Stomach (tissue), 4 donors: ENCODE measurements at regions not wholly inside any gene's neighbourhood (a gene's known extent, or its start where the extent isn't known, plus 50 kb on each side); places are given as distances from the start of the nearest gene placed in this dataset.

ENCODE experiments used
- CTCF ChIP-seq, 7 experiments: fragments of 450-650 bp in 4 of 7; fragments of 200-600 bp in 3 of 7; sonication (generic) in 3 of 7; IDR thresholded peaks; one replicate each; pipeline ENCODE4 v1.5.1; 2016 to 2019; ENCODE audit warnings: antibody characterized with exemption in 7 of 7, control low read depth in 2 of 7, mild to moderate bottlenecking in 1 of 7
- EP300 ChIP-seq: sonication (generic); formaldehyde crosslinking; IDR thresholded peaks from one replicate; pipeline ENCODE4 v1.6.1; 2017; ENCODE audit warnings: antibody characterized with exemption
- POLR2A ChIP-seq, 4 donors: fragments of 450-650 bp; IDR thresholded peaks; one replicate each; pipeline ENCODE4 v1.6.1; 2016; ENCODE audit warnings: antibody characterized with exemption in 4 of 4, control low read depth in 2 of 4, mild to moderate bottlenecking in 1 of 4, moderate library complexity in 1 of 4
- POLR2AphosphoS5 ChIP-seq, 3 donors: sonication (generic); formaldehyde crosslinking; IDR thresholded peaks; one replicate each; pipeline ENCODE4 v1.6.1; 2016; ENCODE audit warnings: antibody characterized with exemption in 3 of 3

GRCh38 chr6:140811642-140812041 lies 1321.1 kb upstream of the GJE1 start:
- no peak for TF ChIP-seq CTCF (IDR thresholded peaks at IDR 0.05)
- TF ChIP-seq POLR2A (IDR thresholded peaks at IDR 0.05): no peak
- no peak for TF ChIP-seq POLR2AphosphoS5 (IDR thresholded peaks at IDR 0.05)
- no peak for TF ChIP-seq EP300
